Testis (tissue), 2 donors: ENCODE measurements at regions not wholly inside any gene's neighbourhood (a gene's known extent, or its start where the extent isn't known, plus 50 kb on each side); places are given as distances from the start of the nearest gene placed in this dataset.

Experiments used
- DNase-seq: peaks from one replicate; pipeline ENCODE4 v3.0.0-alpha.2; 2019
- H3K27ac ChIP-seq, 2 donors: fragments of 200-600 bp; sonication (generic); one replicate each; pipeline ENCODE4 v1.5.1; 2019
- H3K27me3 ChIP-seq: fragments of 200-600 bp; sonication (generic); one replicate; pipeline ENCODE4 v1.5.1; 2019
- H3K36me3 ChIP-seq: fragments of 200-600 bp; sonication (generic); one replicate; pipeline ENCODE4 v1.5.1; 2017; ENCODE audit warnings: low read depth; ENCODE audit errors: missing control alignments
- H3K4me1 ChIP-seq: fragments of 200-600 bp; sonication (generic); one replicate; pipeline ENCODE4 v1.5.1; 2019
- H3K4me3 ChIP-seq, 2 donors: fragments of 200-600 bp; sonication (generic); one replicate each; pipeline ENCODE4 v1.5.1; 2017 to 2019
- H3K9me3 ChIP-seq: fragments of 200-600 bp; sonication (generic); one replicate; pipeline ENCODE4 v1.5.1; 2017
- CTCF ChIP-seq, 3 experiments: fragments of 450-650 bp in 2 of 3; fragments of 200-600 bp in 1 of 3; sonication (generic) in 1 of 3; IDR thresholded peaks; one replicate each; pipeline ENCODE4 v1.5.1; 2016 to 2019; ENCODE audit warnings: antibody characterized with exemption in 3 of 3, mild to moderate bottlenecking in 2 of 3, moderate library complexity in 1 of 3
- POLR2A ChIP-seq: fragments of 450-650 bp; IDR thresholded peaks from one replicate; pipeline ENCODE4 v1.6.1; 2017; ENCODE audit warnings: antibody characterized with exemption, mild to moderate bottlenecking, moderate library complexity
- WGBS, 2 donors: methylation state at CpG; one replicate each; pipeline ENCODE4 v1.1.5; 2018; 5-methylcytosine and 5-hydroxymethylcytosine counted together
- intact Hi-C: fragments of 100-400 bp; cut with DNase I; formaldehyde crosslinking; loops from one replicate; pipeline ENCODE4 v1.15.1; 2023; ENCODE audit warnings: low total_unique reads

- no peak overlapping the region for H3K4me3 ChIP-seq
- no peaks in the 10 kb centered on the region for H3K4me1 ChIP-seq
- H3K36me3 ChIP-seq, result no peaks in the 10 kb centered on the region
- intact Hi-C loops, result no loop called here
- TF ChIP-seq POLR2A (no peak), CTCF (IDR thresholded peaks at IDR 0.05) (no peak)
- no peak overlapping the region for H3K27ac ChIP-seq
- 61 to 70% methylated on average over 3 of the region's 3 CpGs for WGBS, 2 donors
- DNase-seq, result no peak
- H3K27me3 ChIP-seq, result no peaks in the 10 kb centered on the region
- H3K9me3 ChIP-seq, result no peaks in the 10 kb centered on the region
Measured at GRCh38 chr12:20040831-20041230, 327.5 kb upstream of the PDE3A start.

GRCh38 chr12:20044351-20044750 is 324.0 kb upstream of the PDE3A start:
- Histone ChIP-seq H3K36me3 (no peaks in the 10 kb centered on the region), H3K27ac (no peak overlapping the region), H3K4me3 (no peak overlapping the region), H3K4me1 (no peaks in the 10 kb centered on the region), H3K9me3 (no peaks in the 10 kb centered on the region), H3K27me3 (no peaks in the 10 kb centered on the region)
- intact Hi-C loops, result no loop called here
- no peak for DNase-seq
- no peak for TF ChIP-seq POLR2A
- TF ChIP-seq CTCF (IDR thresholded peaks at IDR 0.05), result no peak
- WGBS, 2 donors, result 91 to 96% methylated on average over 1 of the region's 1 CpG

GRCh38 chr12:20044846-20045245 is 323.5 kb upstream of the PDE3A start:
- TF ChIP-seq POLR2A, result no peak
- no peak for TF ChIP-seq CTCF (IDR thresholded peaks at IDR 0.05)
- H3K4me1 ChIP-seq, result no peaks in the 10 kb centered on the region
- no peak overlapping the region for H3K27ac ChIP-seq
- H3K36me3 ChIP-seq, result no peaks in the 10 kb centered on the region
- WGBS, 2 donors, result 65 to 67% methylated on average over 3 of the region's 3 CpGs
- H3K9me3 ChIP-seq, result no peaks in the 10 kb centered on the region
- no peak overlapping the region for H3K4me3 ChIP-seq
- no peak for DNase-seq
- no peaks in the 10 kb centered on the region for H3K27me3 ChIP-seq
- intact Hi-C loops, result no loop called here

GRCh38 chr12:20047901-20048300 is 320.4 kb upstream of the PDE3A start:
- Histone ChIP-seq H3K9me3 (no peaks in the 10 kb centered on the region), H3K36me3 (no peaks in the 10 kb centered on the region), H3K27me3 (no peaks in the 10 kb centered on the region), H3K4me3 (no peak overlapping the region), H3K4me1 (no peaks in the 10 kb centered on the region), H3K27ac (no peak overlapping the region)
- no peak for DNase-seq
- TF ChIP-seq CTCF (IDR thresholded peaks at IDR 0.05) (no peak), POLR2A (no peak)
- intact Hi-C loops, result no loop called here
- WGBS, 2 donors, result 94 to 100% methylated on average over 3 of the region's 3 CpGs

GRCh38 chr12:20050221-20050620 is 318.1 kb upstream of the PDE3A start:
- Histone ChIP-seq H3K36me3 (no peaks in the 10 kb centered on the region), H3K4me3 (no peak overlapping the region), H3K27ac (no peak overlapping the region), H3K4me1 (no peaks in the 10 kb centered on the region), H3K9me3 (no peaks in the 10 kb centered on the region), H3K27me3 (no peaks in the 10 kb centered on the region)
- no peak for DNase-seq
- no peak for TF ChIP-seq CTCF (IDR thresholded peaks at IDR 0.05)
- TF ChIP-seq POLR2A, result no peak
- intact Hi-C loops, result no loop called here
- WGBS, 2 donors, result 69% methylated on average over 3 of the region's 3 CpGs
